ENCODE measurements at regions not wholly inside any gene's neighbourhood (a gene's known extent, or its start where the extent isn't known, plus 50 kb on each side); places are given as distances from the start of the nearest gene placed in this dataset.
"Not testable (repeated sequence)": the region's sequence is repeated elsewhere in the genome, so short reads cannot be mapped to it uniquely, and the experiment has no call there.

DNA sequence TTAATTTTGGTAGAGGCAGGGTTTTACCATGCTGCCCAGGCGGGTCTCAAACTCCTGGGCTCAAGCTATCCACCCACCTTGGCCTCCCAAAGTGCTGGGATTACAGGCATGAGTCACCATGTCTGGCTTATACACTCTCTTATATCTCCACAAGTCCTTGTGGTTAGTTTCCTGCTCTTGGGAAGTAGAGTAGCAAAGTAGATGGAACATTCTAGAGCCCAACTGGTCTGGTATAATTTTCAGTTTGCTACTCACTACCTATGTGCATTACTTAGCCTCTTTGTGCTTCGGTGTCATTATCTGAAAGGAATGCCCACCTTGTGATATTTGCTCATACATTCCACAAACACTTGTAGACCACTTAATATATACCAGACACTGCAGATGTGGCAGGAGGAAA, 96.6 kb upstream of the IPO9 start:
- H3K27ac ChIP-seq (ENCODE audit: low read depth, low read length) = no peak overlapping the region
- DNase-seq = no peak
- Mint-ChIP-seq H3K9me3 (no peaks in the 10 kb centered on the region), H3K27ac (no peak overlapping the region), H3K4me1 (peaks cover 43% of the 10 kb centered on the region), H3K27me3 (ENCODE audit: insufficient read depth) (peaks cover 1% of the 10 kb centered on the region), H3K36me3 (ENCODE audit: low read depth) (peaks cover 4% of the 10 kb centered on the region), H3K4me3 (no peak overlapping the region)
- H3K9me3 ChIP-seq (ENCODE audit: control insufficient read depth, low read length) = no peaks in the 10 kb centered on the region
- H3K27me3 ChIP-seq (ENCODE audit: control insufficient read depth, insufficient read depth, low read length, poor library complexity, severe bottlenecking) = no peaks in the 10 kb centered on the region
- no peaks in the 10 kb centered on the region for H3K36me3 ChIP-seq (ENCODE audit: control insufficient read depth, insufficient read depth, low read length)
- H3K4me3 ChIP-seq (ENCODE audit: low read length) = no peak overlapping the region
- H3K9ac ChIP-seq (ENCODE audit: extremely low read depth, low read length, poor library complexity, severe bottlenecking) = no peak overlapping the region
- WGBS, 2 experiments (ENCODE audit: insufficient coverage in 1 of 2, insufficient read length in 1 of 2) = 94 to 100% methylated on average over 1 to 2 of the region's 2 CpGs
- H3K4me1 ChIP-seq (ENCODE audit: control insufficient read depth, insufficient read depth, low read length) = peaks cover 15% of the 10 kb centered on the region
- TF ChIP-seq, protein P1, sequence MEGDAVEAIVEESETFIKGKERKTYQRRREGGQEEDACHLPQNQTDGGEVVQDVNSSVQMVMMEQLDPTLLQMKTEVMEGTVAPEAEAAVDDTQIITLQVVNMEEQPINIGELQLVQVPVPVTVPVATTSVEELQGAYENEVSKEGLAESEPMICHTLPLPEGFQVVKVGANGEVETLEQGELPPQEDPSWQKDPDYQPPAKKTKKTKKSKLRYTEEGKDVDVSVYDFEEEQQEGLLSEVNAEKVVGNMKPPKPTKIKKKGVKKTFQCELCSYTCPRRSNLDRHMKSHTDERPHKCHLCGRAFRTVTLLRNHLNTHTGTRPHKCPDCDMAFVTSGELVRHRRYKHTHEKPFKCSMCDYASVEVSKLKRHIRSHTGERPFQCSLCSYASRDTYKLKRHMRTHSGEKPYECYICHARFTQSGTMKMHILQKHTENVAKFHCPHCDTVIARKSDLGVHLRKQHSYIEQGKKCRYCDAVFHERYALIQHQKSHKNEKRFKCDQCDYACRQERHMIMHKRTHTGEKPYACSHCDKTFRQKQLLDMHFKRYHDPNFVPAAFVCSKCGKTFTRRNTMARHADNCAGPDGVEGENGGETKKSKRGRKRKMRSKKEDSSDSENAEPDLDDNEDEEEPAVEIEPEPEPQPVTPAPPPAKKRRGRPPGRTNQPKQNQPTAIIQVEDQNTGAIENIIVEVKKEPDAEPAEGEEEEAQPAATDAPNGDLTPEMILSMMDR (conservative IDR thresholded peaks at IDR 0.05) = no peak

DNA sequence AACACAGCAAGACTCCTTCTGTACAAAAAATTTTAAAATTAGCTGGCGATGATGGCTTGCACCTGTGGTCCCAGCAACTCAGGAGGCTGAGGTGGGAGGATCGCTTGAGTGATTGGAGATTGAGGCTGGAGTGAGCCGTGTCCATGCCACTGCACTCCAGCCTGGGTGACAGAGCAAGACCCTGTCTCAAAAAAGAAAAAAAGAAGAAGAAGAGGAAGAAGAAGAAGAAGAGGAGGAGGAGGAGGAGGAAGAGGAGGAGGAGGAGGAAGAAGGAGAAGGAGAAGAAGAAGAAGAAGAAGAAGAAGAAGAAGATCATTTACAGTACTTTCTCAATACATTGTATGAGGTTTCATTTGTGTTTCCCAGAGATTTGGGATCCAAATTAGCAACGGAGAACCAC, 94.7 kb upstream of the IPO9 start:
- not testable (repeated sequence) for H3K36me3 ChIP-seq (ENCODE audit: control insufficient read depth, insufficient read depth, low read length); H3K27me3 Mint-ChIP-seq (ENCODE audit: insufficient read depth); H3K9me3 ChIP-seq (ENCODE audit: control insufficient read depth, low read length); DNase-seq; H3K27ac Mint-ChIP-seq; H3K4me3 ChIP-seq (ENCODE audit: low read length); H3K4me3 Mint-ChIP-seq; H3K27me3 ChIP-seq (ENCODE audit: control insufficient read depth, insufficient read depth, low read length, poor library complexity, severe bottlenecking); H3K9ac ChIP-seq (ENCODE audit: extremely low read depth, low read length, poor library complexity, severe bottlenecking); H3K9me3 Mint-ChIP-seq; H3K36me3 Mint-ChIP-seq (ENCODE audit: low read depth); H3K27ac ChIP-seq (ENCODE audit: low read depth, low read length)
- WGBS, 2 experiments (ENCODE audit: insufficient coverage in 1 of 2, insufficient read length in 1 of 2) = 67 to 73% methylated on average over 3 to 4 of the region's 4 CpGs
- H3K4me1 Mint-ChIP-seq = peaks cover 56% of the 10 kb centered on the region
- peaks cover 30% of the 10 kb centered on the region for H3K4me1 ChIP-seq (ENCODE audit: control insufficient read depth, insufficient read depth, low read length)

GRCh38 chr1:201734786-201735185, 94.2 kb upstream of the IPO9 start:
- Mint-ChIP-seq H3K4me3 (no peak overlapping the region), H3K4me1 (peaks cover 58% of the 10 kb centered on the region), H3K27me3 (ENCODE audit: insufficient read depth) (peaks cover 4% of the 10 kb centered on the region), H3K36me3 (ENCODE audit: low read depth) (peaks cover 4% of the 10 kb centered on the region), H3K9me3 (no peaks in the 10 kb centered on the region), H3K27ac (no peak overlapping the region)
- WGBS, 2 experiments (ENCODE audit: insufficient coverage in 1 of 2, insufficient read length in 1 of 2) = 77 to 90% methylated on average over 2 of the region's 2 CpGs
- Histone ChIP-seq H3K36me3 (ENCODE audit: control insufficient read depth, insufficient read depth, low read length) (no peaks in the 10 kb centered on the region), H3K9ac (ENCODE audit: extremely low read depth, low read length, poor library complexity, severe bottlenecking) (no peak overlapping the region), H3K9me3 (ENCODE audit: control insufficient read depth, low read length) (no peaks in the 10 kb centered on the region), H3K27me3 (ENCODE audit: control insufficient read depth, insufficient read depth, low read length, poor library complexity, severe bottlenecking) (no peaks in the 10 kb centered on the region), H3K27ac (ENCODE audit: low read depth, low read length) (no peak overlapping the region), H3K4me3 (ENCODE audit: low read length) (no peak overlapping the region), H3K4me1 (ENCODE audit: control insufficient read depth, insufficient read depth, low read length) (peaks cover 30% of the 10 kb centered on the region)
- TF ChIP-seq, protein P1 (conservative IDR thresholded peaks at IDR 0.05) = no peak
- no peak for DNase-seq

DNA sequence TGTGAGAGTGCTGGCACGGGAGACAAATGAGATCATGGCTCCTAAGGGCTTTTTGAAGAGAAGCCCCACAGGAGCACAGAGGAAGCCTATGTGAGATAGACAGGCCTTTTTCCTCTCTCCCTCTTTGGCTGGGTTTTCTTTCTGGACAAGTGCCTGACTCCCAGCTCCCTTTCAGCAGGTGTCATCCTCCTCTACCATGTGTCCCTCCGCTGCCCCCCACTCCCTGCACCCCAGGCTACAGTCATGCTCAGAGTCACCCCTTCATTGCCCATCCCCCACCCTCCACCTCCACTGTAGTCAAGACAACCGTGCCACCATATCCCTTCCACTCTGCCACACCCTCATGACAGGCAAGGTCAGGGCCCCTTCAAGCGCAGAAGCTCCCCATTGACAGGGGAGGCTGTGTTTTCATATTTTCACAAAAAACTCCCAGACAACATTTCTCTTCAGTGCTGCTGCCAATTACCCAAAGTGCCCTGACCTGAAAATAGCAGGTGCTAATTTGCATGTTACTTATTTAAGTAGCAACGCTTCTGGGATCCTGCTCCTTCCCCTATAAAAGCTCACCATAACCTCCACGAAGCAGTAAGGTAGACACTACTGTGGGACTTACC, 92.1 kb upstream of the IPO9 start:
- H3K36me3 ChIP-seq (ENCODE audit: control insufficient read depth, insufficient read depth, low read length) = no peaks in the 10 kb centered on the region
- WGBS, 2 experiments (ENCODE audit: insufficient coverage in 1 of 2, insufficient read length in 1 of 2) = 60 to 73% methylated on average over 4 to 6 of the region's 6 CpGs
- Mint-ChIP-seq H3K4me1 (peaks cover 67% of the 10 kb centered on the region), H3K27me3 (ENCODE audit: insufficient read depth) (peaks cover 3% of the 10 kb centered on the region), H3K9me3 (no peaks in the 10 kb centered on the region), H3K4me3 (no peak overlapping the region), H3K27ac (peak overlapping the region; percentile 94), H3K36me3 (ENCODE audit: low read depth) (peaks cover 4% of the 10 kb centered on the region)
- no peaks in the 10 kb centered on the region for H3K27me3 ChIP-seq (ENCODE audit: control insufficient read depth, insufficient read depth, low read length, poor library complexity, severe bottlenecking)
- peaks cover 30% of the 10 kb centered on the region for H3K4me1 ChIP-seq (ENCODE audit: control insufficient read depth, insufficient read depth, low read length)
- H3K27ac ChIP-seq (ENCODE audit: low read depth, low read length) = peak overlapping the region; percentile 77
- H3K9ac ChIP-seq (ENCODE audit: extremely low read depth, low read length, poor library complexity, severe bottlenecking) = no peak overlapping the region
- TF ChIP-seq, protein P1 (conservative IDR thresholded peaks at IDR 0.05) = no peak
- H3K4me3 ChIP-seq (ENCODE audit: low read length) = peak overlapping the region; percentile 4
- no peaks in the 10 kb centered on the region for H3K9me3 ChIP-seq (ENCODE audit: control insufficient read depth, low read length)
- DNase-seq = no peak
